COLO829 (cell line): ENCODE measurements at regions not wholly inside any gene's neighbourhood (a gene's known extent, or its start where the extent isn't known, plus 50 kb on each side); places are given as distances from the start of the nearest gene placed in this dataset.
A peak's percentile ranks its signal among the peaks of the same experiment; 100 is the strongest.
"Not testable (repeated sequence)": the region's sequence is repeated elsewhere in the genome, so short reads cannot be mapped to it uniquely, and the experiment has no call there.

ENCODE experiments used
- DNase-seq: peaks from one replicate; pipeline ENCODE4 v3.0.0; 2012; ENCODE audit warnings: low spot score

GRCh38 chr1:64318428-64318827 lies 115.0 kb downstream of the UBE2U start:
- no peak for DNase-seq

GRCh38 chr1:64320007-64320406 lies 116.6 kb downstream of the UBE2U start:
- DNase-seq = no peak

GRCh38 chr1:64320470-64320869 lies 117.0 kb downstream of the UBE2U start:
- no peak for DNase-seq

- no peak for DNase-seq
Observed at GRCh38 chr1:64320922-64321614, 117.6 kb downstream of the UBE2U start.

GRCh38 chr1:64323054-64323453 lies 119.6 kb downstream of the UBE2U start:
- no peak for DNase-seq

- DNase-seq = no peak
Observed at GRCh38 chr1:64323882-64324281, 120.5 kb downstream of the UBE2U start.

GRCh38 chr1:64325856-64326255 lies 122.4 kb downstream of the UBE2U start:
- no peak for DNase-seq

- DNase-seq = no peak
Observed at GRCh38 chr1:64327119-64327518, 123.7 kb downstream of the UBE2U start.

GRCh38 chr1:64328193-64328592 lies 124.8 kb downstream of the UBE2U start:
- no peak for DNase-seq

- DNase-seq = no peak
Observed at GRCh38 chr1:64330839-64331238, 127.4 kb downstream of the UBE2U start.

GRCh38 chr1:64335636-64336035 lies 132.2 kb downstream of the UBE2U start:
- no peak for DNase-seq

GRCh38 chr1:64337475-64337874 lies 132.5 kb upstream of the CACHD1 start:
- no peak for DNase-seq

GRCh38 chr1:64337926-64338325 lies 132.0 kb upstream of the CACHD1 start:
- peak; percentile 19 for DNase-seq

- DNase-seq = no peak
Observed at GRCh38 chr1:64340361-64340760, 129.6 kb upstream of the CACHD1 start.

GRCh38 chr1:64343105-64343822 lies 126.7 kb upstream of the CACHD1 start:
- peak; percentile 87 for DNase-seq

- DNase-seq = peak; percentile 33
Observed at GRCh38 chr1:64343823-64344190, 126.1 kb upstream of the CACHD1 start.

- DNase-seq = no peak
Observed at GRCh38 chr1:64348270-64348960, 121.5 kb upstream of the CACHD1 start.

GRCh38 chr1:64348961-64349648 lies 120.8 kb upstream of the CACHD1 start:
- DNase-seq = no peak

GRCh38 chr1:64355534-64355933 lies 114.4 kb upstream of the CACHD1 start:
- not testable (repeated sequence) for DNase-seq

GRCh38 chr1:64356636-64357256 lies 113.2 kb upstream of the CACHD1 start:
- DNase-seq = no peak

- no peak for DNase-seq
Observed at GRCh38 chr1:64357422-64357821, 112.5 kb upstream of the CACHD1 start.

GRCh38 chr1:64358692-64359091 lies 111.2 kb upstream of the CACHD1 start:
- no peak for DNase-seq
